ENCODE measurements at regions not wholly inside any gene's neighbourhood (a gene's known extent, or its start where the extent isn't known, plus 50 kb on each side); places are given as distances from the start of the nearest gene placed in this dataset.

- H3K36me3 ChIP-seq (ENCODE audit: control insufficient read depth in 2 of 2, insufficient read depth in 1 of 2, low read length in 2 of 2): no peaks in the 10 kb centered on the region
- CTCF ChIA-PET: interaction anchor here (0.7 to 1.3 kb wide), 3 partner anchors 11 to 828 kb away, joined by 3 to 6 read pairs (median 6); no protein-coding TSS in a partner anchor
- H3K27ac ChIP-seq (ENCODE audit: extremely low read depth, low read depth, low read length): no peak overlapping the region
- H3K4me1 ChIP-seq (ENCODE audit: control insufficient read depth, insufficient read depth, low read length): peaks cover 8% of the 10 kb centered on the region
- TF ChIP-seq ZNF623 (tag by site-specific recombination; IDR thresholded peaks at IDR 0.05) (no peak), ZBTB26 (tag by site-specific recombination; optimal IDR thresholded peaks at IDR 0.05) (no peak), TCF7L2 (IDR thresholded peaks at IDR 0.05; ENCODE audit: borderline replicate concordance, low read depth, low read length) (no peak), ZNF426 (tag by site-specific recombination; IDR thresholded peaks at IDR 0.05) (no peak), ZNF580 (tag by site-specific recombination; IDR thresholded peaks at IDR 0.05) (no peak), ZNF19 (tag by site-specific recombination; IDR thresholded peaks at IDR 0.05; ENCODE audit: low read depth) (no peak), ZBTB21 (tag by site-specific recombination; IDR thresholded peaks at IDR 0.05) (no peak), HOXA7 (CRISPR knock-in tag; IDR thresholded peaks at IDR 0.05; ENCODE audit: borderline replicate concordance) (no peak), ZNF776 (tag by site-specific recombination; IDR thresholded peaks at IDR 0.05; ENCODE audit: borderline replicate concordance) (no peak), ZNF292 (tag by site-specific recombination; IDR thresholded peaks at IDR 0.05; ENCODE audit: borderline replicate concordance, low read depth) (no peak), ZNF214 (tag by site-specific recombination; IDR thresholded peaks at IDR 0.05; ENCODE audit: borderline replicate concordance) (no peak), ZNF174 (tag by site-specific recombination; IDR thresholded peaks at IDR 0.05) (no peak), ZFHX2 (tag by site-specific recombination; conservative IDR thresholded peaks at IDR 0.05) (no peak), ZNF184 (tag by site-specific recombination; IDR thresholded peaks at IDR 0.05) (no peak), ZNF10 (tag by site-specific recombination; IDR thresholded peaks at IDR 0.05) (no peak), IKZF3 (tag by site-specific recombination; IDR thresholded peaks at IDR 0.05) (no peak)
- TF ChIP-seq, protein P1, sequence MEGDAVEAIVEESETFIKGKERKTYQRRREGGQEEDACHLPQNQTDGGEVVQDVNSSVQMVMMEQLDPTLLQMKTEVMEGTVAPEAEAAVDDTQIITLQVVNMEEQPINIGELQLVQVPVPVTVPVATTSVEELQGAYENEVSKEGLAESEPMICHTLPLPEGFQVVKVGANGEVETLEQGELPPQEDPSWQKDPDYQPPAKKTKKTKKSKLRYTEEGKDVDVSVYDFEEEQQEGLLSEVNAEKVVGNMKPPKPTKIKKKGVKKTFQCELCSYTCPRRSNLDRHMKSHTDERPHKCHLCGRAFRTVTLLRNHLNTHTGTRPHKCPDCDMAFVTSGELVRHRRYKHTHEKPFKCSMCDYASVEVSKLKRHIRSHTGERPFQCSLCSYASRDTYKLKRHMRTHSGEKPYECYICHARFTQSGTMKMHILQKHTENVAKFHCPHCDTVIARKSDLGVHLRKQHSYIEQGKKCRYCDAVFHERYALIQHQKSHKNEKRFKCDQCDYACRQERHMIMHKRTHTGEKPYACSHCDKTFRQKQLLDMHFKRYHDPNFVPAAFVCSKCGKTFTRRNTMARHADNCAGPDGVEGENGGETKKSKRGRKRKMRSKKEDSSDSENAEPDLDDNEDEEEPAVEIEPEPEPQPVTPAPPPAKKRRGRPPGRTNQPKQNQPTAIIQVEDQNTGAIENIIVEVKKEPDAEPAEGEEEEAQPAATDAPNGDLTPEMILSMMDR (tag by site-specific recombination; IDR thresholded peaks at IDR 0.05): no peak
- no peaks in the 10 kb centered on the region for H3K9me3 ChIP-seq (ENCODE audit: control insufficient read depth, insufficient read depth, low read depth, low read length)
- H3K4me3 ChIP-seq (ENCODE audit: low read depth, low read length): no peak overlapping the region
- POLR2A ChIA-PET: interaction anchor here (0.5 kb wide), 1 partner anchor 67 kb away, joined by 4 read pairs; no protein-coding TSS in a partner anchor
Observed at GRCh38 chr7:114854369-114854768, 67.5 kb upstream of the MDFIC start.

DNA sequence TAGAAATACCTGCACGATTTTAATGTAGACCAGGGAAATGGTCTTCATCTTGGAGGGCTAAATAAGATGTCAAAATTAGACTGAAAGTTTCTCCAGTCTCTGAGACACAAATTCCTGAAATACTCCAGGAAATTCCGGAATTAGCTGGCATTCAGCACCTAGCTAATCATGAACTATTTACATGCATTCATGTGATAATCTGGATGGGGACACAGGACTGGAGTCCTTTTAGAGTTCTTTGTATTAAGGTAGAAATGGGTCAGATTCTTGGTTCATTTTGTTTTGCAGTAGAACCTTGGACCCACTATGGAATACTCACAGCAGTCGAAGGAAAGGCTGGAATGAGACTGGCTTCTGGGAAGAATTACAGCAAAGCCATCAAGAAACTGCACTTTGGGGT lies 65.3 kb upstream of the MDFIC start:
- ChIA-PET CTCF (interaction anchor here (0.6 to 1.5 kb wide), 2 partner anchors 9 to 582 kb away, joined by 4 to 5 read pairs; no protein-coding TSS in a partner anchor), POLR2A (no interaction called here)
- H3K36me3 ChIP-seq (ENCODE audit: control insufficient read depth in 2 of 2, insufficient read depth in 1 of 2, low read length in 2 of 2): no peaks in the 10 kb centered on the region
- H3K4me1 ChIP-seq (ENCODE audit: control insufficient read depth, insufficient read depth, low read length): peaks cover 8% of the 10 kb centered on the region
- no peak overlapping the region for H3K4me3 ChIP-seq (ENCODE audit: low read depth, low read length)
- H3K9me3 ChIP-seq (ENCODE audit: control insufficient read depth, insufficient read depth, low read depth, low read length): no peaks in the 10 kb centered on the region
- H3K27ac ChIP-seq (ENCODE audit: extremely low read depth, low read depth, low read length): no peak overlapping the region
- TF ChIP-seq YY1 (tag by site-specific recombination; IDR thresholded peaks at IDR 0.05) (no peak), ZNF660 (tag by site-specific recombination; IDR thresholded peaks at IDR 0.05) (0 out of 2 replicates have a peak, but pooled peaks have one; percentile 29)

GRCh38 chr7:114857605-114858004 lies 64.3 kb upstream of the MDFIC start:
- no peaks in the 10 kb centered on the region; the same call in 1 of the 2 replicates for H3K4me1 ChIP-seq (ENCODE audit: control insufficient read depth, insufficient read depth, low read length)
- no peak overlapping the region for H3K4me3 ChIP-seq (ENCODE audit: low read depth, low read length)
- no peaks in the 10 kb centered on the region for H3K36me3 ChIP-seq (ENCODE audit: control insufficient read depth in 2 of 2, insufficient read depth in 1 of 2, low read length in 2 of 2)
- ChIA-PET POLR2A (no interaction called here), CTCF (no interaction called here)
- no peak overlapping the region for H3K27ac ChIP-seq (ENCODE audit: extremely low read depth, low read depth, low read length)
- H3K9me3 ChIP-seq (ENCODE audit: control insufficient read depth, insufficient read depth, low read depth, low read length): no peaks in the 10 kb centered on the region
- TF ChIP-seq ZNF174 (tag by site-specific recombination; IDR thresholded peaks at IDR 0.05) (no peak), ZNF133 (tag by site-specific recombination; IDR thresholded peaks at IDR 0.05) (no peak), RBAK (tag by site-specific recombination; IDR thresholded peaks at IDR 0.05) (no peak), ZNF561 (tag by site-specific recombination; IDR thresholded peaks at IDR 0.05; ENCODE audit: borderline replicate concordance) (no peak), ZNF449 (tag by site-specific recombination; IDR thresholded peaks at IDR 0.05) (no peak)
- TF ChIP-seq, protein P2, sequence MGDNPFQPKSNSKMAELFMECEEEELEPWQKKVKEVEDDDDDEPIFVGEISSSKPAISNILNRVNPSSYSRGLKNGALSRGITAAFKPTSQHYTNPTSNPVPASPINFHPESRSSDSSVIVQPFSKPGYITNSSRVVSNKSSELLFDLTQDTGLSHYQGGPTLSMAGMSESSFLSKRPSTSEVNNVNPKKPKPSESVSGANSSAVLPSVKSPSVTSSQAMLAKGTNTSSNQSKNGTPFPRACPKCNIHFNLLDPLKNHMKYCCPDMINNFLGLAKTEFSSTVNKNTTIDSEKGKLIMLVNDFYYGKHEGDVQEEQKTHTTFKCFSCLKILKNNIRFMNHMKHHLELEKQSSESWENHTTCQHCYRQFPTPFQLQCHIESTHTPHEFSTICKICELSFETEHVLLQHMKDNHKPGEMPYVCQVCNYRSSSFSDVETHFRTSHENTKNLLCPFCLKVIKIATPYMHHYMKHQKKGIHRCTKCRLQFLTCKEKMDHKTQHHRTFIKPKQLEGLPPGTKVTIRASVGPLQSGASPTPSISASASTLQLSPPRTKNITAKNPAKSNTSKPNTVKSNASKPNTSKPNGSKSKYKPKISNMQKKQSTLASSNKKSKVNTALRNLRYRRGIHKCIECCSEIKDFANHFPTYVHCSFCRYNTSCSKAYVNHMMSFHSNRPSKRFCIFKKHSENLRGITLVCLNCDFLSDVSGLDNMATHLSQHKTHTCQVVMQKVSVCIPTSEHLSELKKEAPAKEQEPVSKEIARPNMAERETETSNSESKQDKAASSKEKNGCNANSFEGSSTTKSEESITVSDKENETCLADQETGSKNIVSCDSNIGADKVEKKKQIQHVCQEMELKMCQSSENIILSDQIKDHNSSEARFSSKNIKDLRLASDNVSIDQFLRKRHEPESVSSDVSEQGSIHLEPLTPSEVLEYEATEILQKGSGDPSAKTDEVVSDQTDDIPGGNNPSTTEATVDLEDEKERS (tag by site-specific recombination; IDR thresholded peaks at IDR 0.05): no peak

Data from HEK293 (cell line).